Pancreas (tissue), 10 donors: ENCODE measurements at regions not wholly inside any gene's neighbourhood (a gene's known extent, or its start where the extent isn't known, plus 50 kb on each side); places are given as distances from the start of the nearest gene placed in this dataset.

Source experiments
- ATAC-seq, 4 donors: fragments of 200-7000 bp; cut with Tn5 transposase; one replicate each; pipeline versions ENCODE4 v1.8.0 to v1.9.1; 2020; ENCODE audit warnings: mild to moderate bottlenecking in 4 of 4, moderate library complexity in 4 of 4
- DNase-seq, 6 donors: peaks; one replicate each; pipeline ENCODE4 v3.0.0-alpha.2; 2020
- FAIRE-seq: peaks from 2 replicates; lab custom pipeline; 2012; peaks lifted over from hg19 to GRCh38; lab: Jason Lieb, UNC
- H3K27ac ChIP-seq, 4 donors: fragments of 200-600 bp; sonication (generic); 1 replicate in 3 of 4; 2 replicates in 1 of 4; pipeline versions ENCODE4 v1.5.0 to v1.8.0; 2020
- H3K27me3 ChIP-seq, 4 donors: fragments of 200-600 bp; one replicate each; pipeline ENCODE4 v1.8.0; 2021
- H3K36me3 ChIP-seq, 3 donors: fragments of 200-600 bp; sonication (generic) in 1 of 3; one replicate each; pipeline versions ENCODE4 v1.5.0 to v1.8.0; 2020 to 2021
- H3K4me1 ChIP-seq, 3 donors: fragments of 200-600 bp; one replicate each; pipeline ENCODE4 v1.8.0; 2021
- H3K4me3 ChIP-seq, 4 donors: fragments of 200-600 bp; sonication (generic) in 2 of 4; one replicate each; pipeline versions ENCODE4 v1.5.0 to v1.8.0; 2020 to 2021
- H3K9me3 ChIP-seq, 4 donors: fragments of 200-600 bp; one replicate each; pipeline ENCODE4 v1.8.0; 2021
- CTCF ChIP-seq, 4 donors: fragments of 200-600 bp; sonication (generic) in 3 of 4; IDR thresholded peaks; one replicate each; pipeline versions ENCODE4 v1.5.0 to v1.8.0; 2021; ENCODE audit warnings: antibody characterized with exemption in 4 of 4
- WGBS, 2 donors: extraction: QIAGEN DNeasy Blood & Tissue Kit; methylation state at CpG; one replicate each; pipeline ENCODE4 v1.1.7; 2013; 5-methylcytosine and 5-hydroxymethylcytosine counted together
- intact Hi-C, 3 donors: fragments of 100-400 bp; cut with DNase I; formaldehyde crosslinking; loops; one replicate each; pipeline versions ENCODE4 v1.11.1 to v1.14.2; 2022
- donor health status: healthy with polysubstance abuse.
- donor health status: DM: no; HTN: no; CAD: no; lungs with moderate emphysema.
- donor health status: DM: no; HTN: no; CAD: no.
- donor health status: control.
- donor health status: control.
- donor health status: Bipolar disorder and iron deficiency.
- donor health status: DM: yes; HTN: yes; CAD: no.
- donor health status: DM: no; HTN: no; CAD: no.
- donor health status: DM: no; HTN: no; CAD: no.
- donor health status: DM: yes; HTN: yes; CAD: no.

DNA sequence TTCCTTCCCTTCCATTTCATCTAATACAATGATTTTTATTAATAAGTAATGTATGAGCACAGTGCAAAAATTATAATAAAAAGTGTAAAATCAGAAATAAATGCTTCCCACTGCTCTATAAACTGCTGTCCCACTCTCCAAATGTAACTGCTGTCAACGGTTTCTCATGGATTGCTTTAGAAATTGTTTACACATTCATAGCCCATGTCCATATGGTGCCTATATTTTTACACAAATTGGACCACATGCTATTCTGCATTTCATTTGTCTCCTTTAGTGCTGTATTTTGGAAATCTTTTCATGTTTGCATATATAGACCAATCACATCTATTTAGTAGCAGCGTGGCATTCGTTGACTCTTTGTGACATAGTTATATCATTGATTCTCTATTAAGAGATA is 164.7 kb upstream of the SLCO3A1 start:
- H3K36me3 ChIP-seq = no peaks in the 10 kb centered on the region
- no peak overlapping the region for H3K27ac ChIP-seq
- FAIRE-seq (no peak), DNase-seq (no peak), ATAC-seq (no peak)
- H3K4me3 ChIP-seq = no peak overlapping the region
- no peak for TF ChIP-seq CTCF (IDR thresholded peaks at IDR 0.05)
- H3K4me1 ChIP-seq = no peaks in the 10 kb centered on the region
- no peaks in the 10 kb centered on the region for H3K27me3 ChIP-seq
- whole genome bisulfite sequencing, 2 donors = 69 to 75% methylated on average over 3 of the region's 3 CpGs
- intact Hi-C loops = no loop called here
- H3K9me3 ChIP-seq = no peaks in the 10 kb centered on the region

DNA sequence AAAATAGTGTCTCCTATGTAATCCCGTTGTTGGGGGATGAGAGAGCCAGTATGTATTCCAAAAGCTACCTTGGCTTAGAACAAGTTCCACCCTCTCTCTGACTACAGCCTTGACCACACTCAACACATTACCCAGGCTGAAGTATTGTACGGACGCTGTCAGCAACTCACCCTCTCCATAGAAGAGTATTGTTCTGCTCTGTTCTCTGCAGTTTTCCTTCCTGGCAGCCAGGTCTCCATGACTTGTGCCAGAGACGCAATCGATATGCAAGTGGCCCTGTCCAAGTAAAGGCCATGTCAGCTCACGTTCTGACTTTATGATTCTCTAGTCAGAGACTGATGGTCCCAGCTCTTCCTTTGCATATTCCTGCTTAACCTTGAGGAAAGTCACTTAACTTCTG is 164.1 kb upstream of the SLCO3A1 start:
- intact Hi-C loops = no loop called here
- ATAC-seq = no peak

GRCh38 chr15:91692596-91692995 is 160.9 kb upstream of the SLCO3A1 start:
- H3K27me3 ChIP-seq = no peaks in the 10 kb centered on the region
- H3K36me3 ChIP-seq = no peaks in the 10 kb centered on the region
- TF ChIP-seq CTCF (IDR thresholded peaks at IDR 0.05) = no peak
- H3K27ac ChIP-seq = no peak overlapping the region
- H3K4me1 ChIP-seq = no peaks in the 10 kb centered on the region
- ATAC-seq (no peak), DNase-seq (no peak), FAIRE-seq (no peak)
- intact Hi-C loops = no loop called here
- H3K4me3 ChIP-seq = no peak overlapping the region
- WGBS, 2 donors = 85 to 92% methylated on average over 5 of the region's 5 CpGs
- no peaks in the 10 kb centered on the region for H3K9me3 ChIP-seq

More for the DNA sequence above, 164.1 kb upstream of the SLCO3A1 start:
- Histone ChIP-seq H3K4me1 (no peaks in the 10 kb centered on the region), H3K36me3 (no peaks in the 10 kb centered on the region), H3K27ac (no peak overlapping the region), H3K9me3 (no peaks in the 10 kb centered on the region), H3K4me3 (no peak overlapping the region), H3K27me3 (no peaks in the 10 kb centered on the region)
- TF ChIP-seq CTCF (IDR thresholded peaks at IDR 0.05) = no peak
- FAIRE-seq (no peak), DNase-seq (no peak)
- WGBS, 2 donors = 52 to 53% methylated on average over 6 of the region's 6 CpGs

- no peak for DNase-seq
- TF ChIP-seq CTCF (IDR thresholded peaks at IDR 0.05) = no peak
- Histone ChIP-seq H3K9me3 (no peaks in the 10 kb centered on the region), H3K4me1 (no peaks in the 10 kb centered on the region), H3K4me3 (no peak overlapping the region), H3K36me3 (no peaks in the 10 kb centered on the region), H3K27me3 (no peaks in the 10 kb centered on the region), H3K27ac (peak overlapping the region in 3 of 4 donors; percentile 22 to 63 (median 59))
- intact Hi-C loops = no loop called here
- FAIRE-seq = no peak
- peak in 3 of 4 donors; percentile 54 to 69 (median 64) for ATAC-seq
- 68 to 76% methylated on average over 11 of the region's 11 CpGs for WGBS, 2 donors
Measured at GRCh38 chr15:91694131-91694830, 159.2 kb upstream of the SLCO3A1 start.

DNA sequence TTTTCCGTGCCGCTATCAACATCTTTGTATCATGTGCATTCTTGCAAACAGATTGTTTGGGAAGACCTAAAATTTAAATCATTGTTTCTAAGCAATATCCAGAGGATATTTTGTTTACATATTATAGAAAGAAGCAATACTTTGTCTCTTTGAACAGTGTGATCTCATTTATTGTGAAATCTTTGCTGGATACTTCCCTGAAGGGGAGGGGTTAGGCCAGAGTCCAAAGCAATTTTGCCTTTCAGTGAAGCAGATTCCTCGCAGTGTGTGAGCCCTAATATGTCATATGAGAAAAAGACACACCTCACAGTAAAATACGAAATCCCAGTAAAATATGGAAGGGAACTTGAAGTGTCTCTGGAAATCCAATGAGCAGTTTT is 158.7 kb upstream of the SLCO3A1 start:
- 71 to 72% methylated on average over 4 of the region's 4 CpGs for WGBS, 2 donors
- peak overlapping the region in 3 of 4 donors; percentile 22 to 63 (median 59) for H3K27ac ChIP-seq
- H3K27me3 ChIP-seq = no peaks in the 10 kb centered on the region
- ATAC-seq = peak in 3 of 4 donors; percentile 78 to 88 (median 81)
- no peak overlapping the region for H3K4me3 ChIP-seq
- no peaks in the 10 kb centered on the region for H3K9me3 ChIP-seq
- H3K36me3 ChIP-seq = no peaks in the 10 kb centered on the region
- DNase-seq = no peak
- no peak for TF ChIP-seq CTCF (IDR thresholded peaks at IDR 0.05)
- H3K4me1 ChIP-seq = no peaks in the 10 kb centered on the region
- intact Hi-C loops = no loop called here
- FAIRE-seq = peak; percentile 77
